Epithelial cell of proximal tubule (primary cell): ENCODE measurements at regions not wholly inside any gene's neighbourhood (a gene's known extent, or its start where the extent isn't known, plus 50 kb on each side); places are given as distances from the start of the nearest gene placed in this dataset.

Source experiments
- DNase-seq: peaks from one replicate; pipeline ENCODE4 v3.0.0-alpha.2; 2011; ENCODE audit warnings: low read depth
- H3K4me3 ChIP-seq: 2 replicates; pipeline ENCODE4 v1.5.1; 2011; ENCODE audit warnings: low read depth, mild to moderate bottlenecking, low read length
- CTCF ChIP-seq: conservative IDR thresholded peaks from 2 replicates; pipeline ENCODE4 v1.5.1; 2012; ENCODE audit warnings: low read depth, mild to moderate bottlenecking, low read length

- no peak for TF ChIP-seq CTCF
- no peak for DNase-seq
- H3K4me3 ChIP-seq: no peak overlapping the region
Observed at GRCh38 chr20:52731093-52731492, 241.1 kb upstream of the TSHZ2 start.

- TF ChIP-seq CTCF: no peak
- DNase-seq: no peak
- H3K4me3 ChIP-seq: no peak overlapping the region
Observed at GRCh38 chr20:52727740-52728456, 244.3 kb upstream of the TSHZ2 start.

GRCh38 chr20:52724541-52724940 lies 247.6 kb upstream of the TSHZ2 start:
- H3K4me3 ChIP-seq: no peak overlapping the region
- TF ChIP-seq CTCF: no peak

GRCh38 chr20:52722926-52723688 lies 249.1 kb upstream of the TSHZ2 start:
- no peak for TF ChIP-seq CTCF
- no peak for DNase-seq
- no peak overlapping the region for H3K4me3 ChIP-seq

More at GRCh38 chr20:52724541-52724940, 247.6 kb upstream of the TSHZ2 start:
- DNase-seq: no peak

- H3K4me3 ChIP-seq: no peak overlapping the region
- no peak for DNase-seq
- TF ChIP-seq CTCF: no peak
Observed at GRCh38 chr20:52708137-52708536, 264.0 kb upstream of the TSHZ2 start.

GRCh38 chr20:52704553-52704952 lies 267.6 kb upstream of the TSHZ2 start:
- no peak overlapping the region for H3K4me3 ChIP-seq
- no peak for TF ChIP-seq CTCF
- DNase-seq: no peak
